WTC11 (cell line): ENCODE measurements at regions not wholly inside any gene's neighbourhood (a gene's known extent, or its start where the extent isn't known, plus 50 kb on each side); places are given as distances from the start of the nearest gene placed in this dataset.

ENCODE experiments used
- ELF4 ChIP-seq: sonication (generic); formaldehyde crosslinking; IDR thresholded peaks from 2 replicates; pipeline ENCODE4 v1.8.1; 2022; ENCODE audit warnings: low read depth, mild to moderate bottlenecking, moderate library complexity, missing genetic modification reagents
- FOXK1 ChIP-seq: sonication (generic); formaldehyde crosslinking; IDR thresholded peaks from 2 replicates; pipeline ENCODE4 v1.8.0; 2022; ENCODE audit warnings: mild to moderate bottlenecking, moderate library complexity, missing genetic modification reagents
- TF ChIP-seq, protein P1 (sequence below): fragments of 200-600 bp; IDR thresholded peaks from 2 replicates; pipeline ENCODE4 v1.8.0; 2022; ENCODE audit warnings: antibody characterized with exemption
- TF ChIP-seq, protein P2 (sequence below): sonication (generic); formaldehyde crosslinking; conservative IDR thresholded peaks from 2 replicates; pipeline ENCODE4 v1.8.1; 2022; ENCODE audit warnings: mild to moderate bottlenecking, missing genetic modification reagents

DNA sequence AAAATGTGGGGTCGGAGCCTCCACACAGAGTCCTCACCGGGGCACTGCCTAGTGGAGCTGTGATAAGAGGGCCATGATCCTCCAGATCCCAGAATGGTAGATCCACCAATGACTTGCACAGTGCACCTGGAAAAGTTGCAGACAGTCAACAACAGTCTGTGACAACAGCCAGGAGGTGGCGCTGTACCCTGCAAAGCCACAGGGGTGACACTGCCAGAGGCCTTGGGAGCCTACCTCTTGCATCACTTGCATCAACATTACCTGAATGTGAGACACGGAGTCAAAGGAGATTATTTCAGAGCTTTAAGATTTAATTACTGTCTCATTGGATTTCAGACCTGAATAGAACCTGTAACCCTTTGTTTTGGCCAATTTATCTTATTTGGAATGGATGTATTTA, 614.1 kb upstream of the CDH9 start:
- no peak for TF ChIP-seq ELF4 (CRISPR knock-in tag)
- TF ChIP-seq, protein P1, sequence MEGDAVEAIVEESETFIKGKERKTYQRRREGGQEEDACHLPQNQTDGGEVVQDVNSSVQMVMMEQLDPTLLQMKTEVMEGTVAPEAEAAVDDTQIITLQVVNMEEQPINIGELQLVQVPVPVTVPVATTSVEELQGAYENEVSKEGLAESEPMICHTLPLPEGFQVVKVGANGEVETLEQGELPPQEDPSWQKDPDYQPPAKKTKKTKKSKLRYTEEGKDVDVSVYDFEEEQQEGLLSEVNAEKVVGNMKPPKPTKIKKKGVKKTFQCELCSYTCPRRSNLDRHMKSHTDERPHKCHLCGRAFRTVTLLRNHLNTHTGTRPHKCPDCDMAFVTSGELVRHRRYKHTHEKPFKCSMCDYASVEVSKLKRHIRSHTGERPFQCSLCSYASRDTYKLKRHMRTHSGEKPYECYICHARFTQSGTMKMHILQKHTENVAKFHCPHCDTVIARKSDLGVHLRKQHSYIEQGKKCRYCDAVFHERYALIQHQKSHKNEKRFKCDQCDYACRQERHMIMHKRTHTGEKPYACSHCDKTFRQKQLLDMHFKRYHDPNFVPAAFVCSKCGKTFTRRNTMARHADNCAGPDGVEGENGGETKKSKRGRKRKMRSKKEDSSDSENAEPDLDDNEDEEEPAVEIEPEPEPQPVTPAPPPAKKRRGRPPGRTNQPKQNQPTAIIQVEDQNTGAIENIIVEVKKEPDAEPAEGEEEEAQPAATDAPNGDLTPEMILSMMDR = no peak
- no peak for TF ChIP-seq FOXK1
- TF ChIP-seq, protein P2, sequence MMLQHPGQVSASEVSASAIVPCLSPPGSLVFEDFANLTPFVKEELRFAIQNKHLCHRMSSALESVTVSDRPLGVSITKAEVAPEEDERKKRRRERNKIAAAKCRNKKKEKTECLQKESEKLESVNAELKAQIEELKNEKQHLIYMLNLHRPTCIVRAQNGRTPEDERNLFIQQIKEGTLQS = no peak
